ENCODE measurements at regions not wholly inside any gene's neighbourhood (a gene's known extent, or its start where the extent isn't known, plus 50 kb on each side); places are given as distances from the start of the nearest gene placed in this dataset.

GRCh38 chr2:207395535-207396251 is 134.1 kb upstream of the CREB1 start:
- Histone ChIP-seq H3K27me3 (no peaks in the 10 kb centered on the region), H3K36me3 (ENCODE audit: low read depth, missing control alignments) (no peaks in the 10 kb centered on the region), H3K27ac (no peak overlapping the region), H3K4me3 (no peak overlapping the region), H3K4me1 (no peaks in the 10 kb centered on the region), H3K9me3 (no peaks in the 10 kb centered on the region)
- 96 to 97% methylated on average over 2 of the region's 2 CpGs for WGBS, 2 donors
- intact Hi-C loops (cut with DNase I; ENCODE audit: low total_unique reads): no loop called here
- no peak for DNase-seq
- TF ChIP-seq POLR2A (IDR thresholded peaks at IDR 0.05) (no peak), CTCF (IDR thresholded peaks at IDR 0.05) (no peak)

- no peak overlapping the region for H3K4me3 ChIP-seq
- no peak overlapping the region for H3K27ac ChIP-seq
- no peak for TF ChIP-seq CTCF (IDR thresholded peaks at IDR 0.05)
- no peak for TF ChIP-seq POLR2A (IDR thresholded peaks at IDR 0.05)
- H3K4me1 ChIP-seq: no peaks in the 10 kb centered on the region
- 87 to 92% methylated on average over 9 of the region's 9 CpGs for WGBS, 2 donors
- no peaks in the 10 kb centered on the region for H3K36me3 ChIP-seq (ENCODE audit: low read depth, missing control alignments)
- intact Hi-C loops (cut with DNase I; ENCODE audit: low total_unique reads): no loop called here
- no peak for DNase-seq
- no peaks in the 10 kb centered on the region for H3K27me3 ChIP-seq
- H3K9me3 ChIP-seq: no peaks in the 10 kb centered on the region
Observed at GRCh38 chr2:207397917-207398655, 131.7 kb upstream of the CREB1 start.

GRCh38 chr2:207399301-207399700 is 130.5 kb upstream of the CREB1 start:
- Histone ChIP-seq H3K4me1 (no peaks in the 10 kb centered on the region), H3K27ac (no peak overlapping the region), H3K27me3 (no peaks in the 10 kb centered on the region), H3K9me3 (no peaks in the 10 kb centered on the region), H3K36me3 (ENCODE audit: low read depth, missing control alignments) (no peaks in the 10 kb centered on the region), H3K4me3 (no peak overlapping the region)
- 73 to 74% methylated on average over 2 of the region's 2 CpGs for WGBS, 2 donors
- no peak for TF ChIP-seq POLR2A (IDR thresholded peaks at IDR 0.05)
- no peak for TF ChIP-seq CTCF (IDR thresholded peaks at IDR 0.05)
- intact Hi-C loops (cut with DNase I; ENCODE audit: low total_unique reads): no loop called here
- DNase-seq: no peak

- TF ChIP-seq POLR2A (IDR thresholded peaks at IDR 0.05) (no peak), CTCF (IDR thresholded peaks at IDR 0.05) (no peak)
- H3K27me3 ChIP-seq: no peaks in the 10 kb centered on the region
- no peak overlapping the region for H3K4me3 ChIP-seq
- DNase-seq: no peak
- no peaks in the 10 kb centered on the region for H3K36me3 ChIP-seq (ENCODE audit: low read depth, missing control alignments)
- peaks cover 2% of the 10 kb centered on the region for H3K4me1 ChIP-seq
- no peak overlapping the region for H3K27ac ChIP-seq
- intact Hi-C loops (cut with DNase I; ENCODE audit: low total_unique reads): no loop called here
- H3K9me3 ChIP-seq: no peaks in the 10 kb centered on the region
Observed at GRCh38 chr2:207401338-207401737, 128.4 kb upstream of the CREB1 start.
